Fibroblast of gingiva (primary cell): ENCODE measurements at regions not wholly inside any gene's neighbourhood (a gene's known extent, or its start where the extent isn't known, plus 50 kb on each side); places are given as distances from the start of the nearest gene placed in this dataset.
"Not testable (repeated sequence)": the region's sequence is repeated elsewhere in the genome, so short reads cannot be mapped to it uniquely, and the experiment has no call there.

Experiments
- DNase-seq: peaks from one replicate; pipeline ENCODE4 v3.0.0-alpha.2; 2011; ENCODE audit warnings: low read depth

DNA sequence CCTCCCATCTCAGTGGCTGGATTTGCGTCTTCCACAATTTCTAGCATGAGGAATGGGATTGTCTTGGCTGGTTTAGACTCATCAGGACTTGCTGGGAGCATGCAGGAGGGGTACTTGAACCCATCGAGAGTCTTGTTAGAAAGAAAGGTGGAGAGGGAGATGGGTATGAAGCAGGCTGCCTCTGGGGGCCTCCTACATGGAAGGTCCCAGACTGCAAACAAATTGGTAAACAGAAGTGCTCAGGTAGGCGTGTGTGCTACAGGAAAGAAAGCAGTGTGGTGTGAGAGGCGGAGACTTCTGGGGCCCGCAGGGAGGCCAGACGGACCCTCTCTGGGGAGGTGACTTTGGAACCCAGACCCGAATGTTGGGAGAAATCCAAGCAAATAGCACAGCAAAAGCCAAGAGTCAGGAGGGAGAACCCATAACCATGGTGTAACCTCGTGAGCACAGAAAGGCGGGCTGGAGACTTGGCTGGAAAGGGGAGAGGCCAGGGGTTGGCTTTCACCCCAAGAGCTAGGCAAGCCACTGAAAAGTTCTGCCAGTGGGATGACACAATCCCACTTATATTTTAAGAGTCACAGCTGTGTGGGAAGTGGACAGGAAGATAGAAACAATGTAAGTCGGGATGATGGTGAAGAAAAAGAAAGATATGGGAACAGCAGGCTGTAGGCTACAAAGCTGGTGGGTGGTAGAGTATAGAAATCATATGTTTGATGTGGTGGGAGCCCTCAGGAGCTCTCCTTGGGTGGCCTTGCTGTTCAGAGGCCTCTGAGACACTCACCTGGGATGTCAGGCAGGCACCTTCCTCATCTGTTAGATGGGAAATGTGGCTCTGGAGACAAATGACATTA, 130.1 kb upstream of the PRR20G start:
- no peak for DNase-seq

DNA sequence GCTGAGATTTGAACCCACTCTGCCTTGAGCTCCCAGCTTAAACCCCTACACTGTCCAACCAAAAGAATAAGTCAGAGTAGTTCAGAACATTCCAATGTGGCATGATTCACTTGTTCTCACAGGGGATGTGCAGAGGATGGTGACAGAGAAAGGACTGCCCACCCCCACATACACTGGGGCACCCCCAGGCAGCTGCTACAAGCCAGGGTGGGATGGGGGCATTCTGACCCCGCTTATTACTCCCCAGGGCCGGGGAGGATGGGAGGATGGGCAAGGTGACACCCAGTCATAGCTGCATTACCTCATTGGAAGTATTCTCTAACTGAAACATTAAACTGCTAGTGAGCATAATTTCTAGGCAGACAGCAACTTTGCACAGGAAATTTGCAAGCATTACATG, 126.0 kb upstream of the PRR20G start:
- DNase-seq = no peak

DNA sequence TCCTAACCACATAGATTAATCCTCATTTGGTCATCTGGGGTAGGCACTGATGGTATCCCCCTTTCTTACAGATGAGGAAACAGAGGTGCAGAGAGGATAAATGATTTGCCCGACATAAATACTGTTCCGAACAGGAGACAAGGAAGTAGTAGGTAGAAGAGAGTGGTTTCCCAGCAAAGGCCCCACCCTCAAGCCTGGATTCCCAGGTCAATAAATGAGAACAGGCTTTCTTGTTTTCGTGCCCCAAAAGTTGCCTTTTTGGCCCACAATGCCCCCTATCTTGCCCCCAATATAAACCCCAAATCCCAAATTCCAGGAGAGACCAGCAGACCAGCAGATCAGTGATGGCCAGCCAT, 125.5 kb upstream of the PRR20G start:
- no peak for DNase-seq

DNA sequence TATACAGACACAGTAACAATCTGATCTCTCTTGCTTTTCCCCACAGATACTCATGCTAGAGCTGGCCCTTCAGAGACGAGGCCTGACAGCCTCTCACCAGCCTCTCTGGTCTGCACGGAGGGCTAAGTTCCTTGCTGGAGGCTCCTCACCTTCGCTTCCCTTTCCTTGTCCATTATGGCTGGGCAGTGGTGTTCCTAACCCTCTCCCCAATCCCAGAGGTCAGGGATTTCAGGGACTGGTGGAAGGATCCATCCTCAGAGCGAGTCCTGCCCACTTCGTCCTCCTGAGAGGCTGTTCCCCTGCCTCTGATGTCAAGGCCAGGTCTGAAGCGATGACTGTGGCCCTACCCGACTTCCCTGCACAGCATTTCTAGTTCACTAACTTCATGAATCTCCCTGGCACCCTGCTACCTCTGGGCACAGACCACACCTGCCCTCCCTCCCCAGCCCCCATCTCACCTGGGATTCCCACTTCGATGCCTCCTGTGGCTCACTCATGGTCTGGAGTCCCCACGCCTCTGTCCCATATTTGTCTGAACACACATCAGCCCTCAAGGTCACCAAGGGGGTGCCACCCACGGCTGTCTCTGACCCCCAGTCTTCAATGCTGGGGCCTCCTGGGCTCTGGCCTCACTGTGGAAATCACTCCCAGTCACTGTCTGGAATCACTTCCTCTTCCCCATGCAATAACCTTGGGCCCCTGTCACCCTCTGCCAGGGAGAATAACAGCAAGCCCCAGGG, 124.9 kb upstream of the PRR20G start:
- DNase-seq = no peak

DNA sequence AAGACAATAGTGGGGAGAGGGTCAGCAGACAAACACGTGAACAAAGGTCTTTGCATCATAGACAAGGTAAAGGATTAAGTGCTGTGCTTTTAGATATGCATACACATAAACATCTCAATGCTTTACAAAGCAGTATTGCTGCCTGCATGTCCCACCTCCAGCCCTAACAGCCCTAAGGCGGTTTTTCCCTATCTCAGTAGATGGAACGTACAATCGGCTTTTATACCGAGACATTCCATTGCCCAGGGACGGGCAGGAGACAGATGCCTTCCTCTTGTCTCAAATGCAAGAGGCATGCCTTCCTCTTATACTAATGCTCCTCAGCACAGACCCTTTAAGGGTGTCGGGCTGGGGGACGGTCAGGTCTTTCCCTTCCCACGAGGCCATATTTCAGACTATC, 124.0 kb upstream of the PRR20G start:
- not testable (repeated sequence) for DNase-seq

DNA sequence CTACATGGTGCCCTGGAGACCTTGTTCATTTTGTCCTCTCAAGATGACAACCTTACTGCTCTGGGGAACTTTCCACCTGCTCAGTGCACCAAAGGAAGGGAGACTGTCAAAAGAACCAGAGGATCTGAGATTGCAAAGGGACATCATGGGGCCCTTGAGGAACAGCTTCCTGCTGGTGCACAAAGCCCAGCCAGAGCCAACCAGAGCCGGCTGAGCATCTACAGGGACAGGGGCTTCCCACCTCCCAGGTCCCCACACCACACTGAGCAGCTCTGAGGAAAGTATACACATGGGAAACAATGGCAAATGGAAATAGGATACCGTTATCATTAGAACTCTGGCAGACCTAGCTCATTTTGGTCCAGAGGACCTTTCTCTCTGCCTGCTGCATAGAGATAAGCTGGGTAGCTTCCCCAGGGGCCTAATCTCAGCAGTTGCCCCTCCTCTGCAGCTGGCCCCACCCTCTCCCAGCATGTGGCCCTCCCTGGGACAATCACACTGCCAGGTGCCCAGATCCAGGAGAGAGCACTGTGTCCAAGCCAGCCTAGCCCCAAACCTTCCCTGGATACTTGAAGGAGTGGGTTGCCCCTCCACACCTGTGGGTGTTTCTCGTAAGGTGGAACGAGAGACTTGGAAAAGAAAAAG, 123.4 kb upstream of the PRR20G start:
- no peak for DNase-seq

DNA sequence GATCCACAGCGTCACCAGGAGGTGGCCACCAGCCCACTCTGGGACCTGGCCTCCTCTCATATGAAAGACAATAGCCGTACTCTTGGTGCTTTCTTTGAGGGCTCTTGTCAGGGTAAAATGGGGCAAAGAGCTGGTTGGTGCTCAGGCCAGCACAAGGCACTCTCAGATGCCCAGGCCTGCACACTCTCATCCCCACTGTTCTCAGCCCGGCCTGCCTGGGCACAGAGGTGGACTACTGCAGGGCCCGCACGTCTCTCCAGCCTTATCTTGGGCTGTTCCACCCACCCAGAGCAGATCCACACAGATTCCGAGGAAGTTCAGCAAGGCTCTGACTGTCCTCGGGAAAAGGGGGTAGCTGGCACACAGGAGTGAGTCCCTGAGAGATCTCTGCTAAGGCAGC, 122.8 kb upstream of the PRR20G start:
- no peak for DNase-seq

DNA sequence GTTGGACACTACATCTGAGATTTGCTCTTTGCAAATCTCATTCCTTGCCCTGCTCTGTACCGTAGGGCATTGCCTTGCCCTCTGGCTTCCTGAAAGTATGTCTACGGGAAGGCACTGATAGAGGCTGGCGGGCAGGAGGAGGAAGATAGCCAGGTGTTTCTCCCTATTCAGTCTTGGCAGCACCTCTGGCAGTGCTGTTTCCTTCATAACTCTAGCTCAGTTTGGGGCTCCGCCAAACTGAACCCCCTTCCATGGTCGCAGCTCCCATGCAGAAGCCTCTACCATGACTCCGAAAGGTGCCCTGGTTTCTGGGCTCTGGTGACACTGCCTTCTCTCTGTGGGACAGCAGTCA, 122.3 kb upstream of the PRR20G start:
- DNase-seq = no peak

DNA sequence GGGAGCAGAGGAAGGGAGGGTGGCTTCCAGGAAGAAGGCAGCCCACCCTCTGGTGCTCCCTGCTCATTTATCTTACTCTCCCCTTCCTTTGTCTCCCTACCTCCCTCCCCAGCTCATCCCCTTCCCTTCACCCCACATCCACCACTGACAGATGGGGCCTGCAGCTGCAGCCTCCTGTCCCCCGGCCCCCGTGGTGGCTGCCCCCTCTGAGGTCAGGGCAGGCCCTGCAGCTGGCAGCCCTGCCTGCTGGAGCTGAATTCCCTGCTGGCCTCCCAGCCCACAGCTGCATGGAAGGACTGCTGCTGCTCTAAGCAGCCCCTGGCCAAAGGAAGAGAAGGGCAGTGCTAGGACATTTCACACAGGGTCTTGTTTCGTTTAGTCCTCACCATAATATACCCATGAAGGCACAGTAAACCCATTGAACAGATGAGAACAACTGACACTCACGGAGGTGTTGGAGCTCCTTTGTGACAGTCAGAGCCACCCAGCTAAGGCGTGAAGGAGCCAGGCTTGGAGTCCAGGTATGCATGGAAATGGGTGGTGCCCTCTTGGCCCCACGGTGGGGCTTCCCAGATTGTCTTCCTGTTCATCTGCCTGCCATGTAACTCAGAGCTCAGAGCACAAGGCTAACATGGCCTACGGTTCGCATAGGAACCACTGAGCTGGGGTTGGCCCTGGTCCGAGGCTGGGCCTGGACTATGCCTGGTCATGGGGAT, 121.7 kb upstream of the PRR20G start:
- no peak for DNase-seq

DNA sequence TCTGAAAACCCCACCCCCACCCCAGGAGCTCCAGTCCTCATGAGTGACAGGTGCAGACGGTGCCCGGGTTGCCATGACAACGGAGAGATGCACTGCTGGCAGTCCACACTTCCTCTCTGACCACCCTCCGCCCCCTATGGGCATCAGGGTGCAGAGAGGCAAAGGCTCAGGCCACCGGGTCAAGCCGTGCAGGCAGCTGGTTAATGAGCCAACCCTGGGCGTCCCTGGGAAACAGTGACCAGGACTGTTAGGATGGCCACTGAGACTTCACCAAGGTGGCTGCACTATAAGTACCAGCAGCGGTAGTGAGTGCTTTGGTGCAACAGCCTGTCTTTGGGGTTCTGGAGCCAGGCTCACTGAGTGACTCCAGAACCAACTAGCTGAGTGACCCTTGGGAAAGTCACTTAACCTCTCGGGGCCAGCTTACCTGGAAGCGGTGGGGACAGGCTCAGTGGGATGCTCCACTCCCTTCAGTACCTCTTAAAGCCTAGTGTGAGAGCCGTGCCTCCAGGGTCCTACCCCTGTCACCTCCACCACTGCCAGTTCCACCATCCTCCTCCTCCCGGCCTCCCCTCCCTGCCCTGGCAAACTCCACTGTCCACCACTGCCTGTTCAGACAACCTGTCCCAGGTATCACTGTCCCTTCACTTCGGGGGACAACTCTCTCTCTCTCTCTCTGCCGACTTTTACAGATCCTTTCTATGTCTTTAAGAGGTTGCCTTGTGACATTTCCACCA, 121.0 kb upstream of the PRR20G start:
- DNase-seq = no peak

DNA sequence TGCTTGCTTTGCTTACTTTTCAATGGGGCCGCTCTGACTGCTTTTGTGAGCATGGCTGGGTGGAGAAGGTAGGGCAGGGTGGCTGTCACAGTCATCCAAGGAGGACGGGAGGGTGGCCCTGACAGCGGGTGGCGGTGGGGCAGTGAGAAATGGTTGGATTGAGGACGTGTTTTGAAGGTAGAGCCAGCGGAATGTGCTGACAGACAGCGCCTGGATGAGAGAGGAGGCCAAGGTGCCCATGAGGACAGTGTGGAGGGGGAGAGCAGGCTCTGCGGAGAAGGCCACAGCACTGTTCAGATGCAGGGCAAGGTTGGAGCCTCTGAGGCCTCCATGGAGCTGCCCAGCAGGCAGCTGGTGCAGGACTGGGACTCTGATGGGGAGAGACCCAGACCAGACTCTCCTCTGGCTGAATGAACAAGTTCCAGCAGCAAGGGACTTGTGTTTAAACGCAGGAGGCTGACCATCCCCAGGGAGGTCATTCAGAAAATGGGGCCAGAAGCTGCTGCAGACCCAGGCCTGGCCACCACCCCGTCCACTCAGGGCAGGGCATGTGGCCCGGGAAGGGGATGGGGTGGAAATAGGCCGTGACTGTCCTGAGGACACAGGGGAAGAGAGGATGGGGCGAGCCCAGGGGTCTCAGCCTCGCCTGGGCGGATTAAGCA, 120.3 kb upstream of the PRR20G start:
- DNase-seq = no peak

DNA sequence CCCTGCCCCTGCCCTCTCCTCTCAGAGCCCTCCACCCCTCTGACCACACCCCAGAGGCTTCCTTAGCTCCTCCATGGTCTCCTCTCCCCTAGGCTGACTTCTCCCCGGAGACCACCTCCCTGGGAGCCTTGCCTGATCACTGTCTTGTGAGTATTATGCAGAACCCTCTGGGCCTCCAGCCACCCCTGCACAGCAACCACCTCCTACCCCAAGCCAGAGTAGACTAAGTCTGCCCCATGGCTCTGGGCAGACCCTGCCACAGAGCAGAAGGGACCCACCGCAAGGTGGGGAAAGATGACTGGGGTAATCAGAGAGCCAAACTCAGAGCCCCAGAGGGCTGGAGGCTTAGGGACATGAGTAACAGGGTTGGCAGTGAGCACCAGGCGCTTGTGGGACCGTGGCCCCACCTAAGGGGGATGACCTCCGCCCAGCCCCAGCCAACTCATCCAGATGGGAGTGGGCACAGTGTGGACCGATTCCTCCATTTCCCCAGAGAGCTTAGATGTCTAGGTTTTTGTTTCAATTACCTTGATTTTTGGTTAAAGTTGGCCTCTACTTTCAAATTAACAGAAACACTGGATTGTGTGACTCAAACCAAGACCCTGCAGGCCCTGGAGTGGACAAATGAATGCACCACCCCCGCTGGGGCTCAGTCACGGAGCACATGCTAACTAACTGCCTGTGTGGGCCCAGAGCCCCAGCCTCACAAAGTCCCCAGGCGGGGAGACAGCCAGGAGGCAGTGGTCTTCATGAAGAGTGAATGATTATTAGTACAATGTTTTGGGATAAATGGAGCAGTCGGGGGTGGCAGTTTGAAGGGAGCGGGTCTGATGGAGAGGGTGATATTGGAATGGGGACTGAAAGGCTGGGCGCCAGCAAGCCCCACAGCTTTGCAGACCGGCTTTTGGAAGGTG, 119.4 kb upstream of the PRR20G start:
- no peak for DNase-seq

DNA sequence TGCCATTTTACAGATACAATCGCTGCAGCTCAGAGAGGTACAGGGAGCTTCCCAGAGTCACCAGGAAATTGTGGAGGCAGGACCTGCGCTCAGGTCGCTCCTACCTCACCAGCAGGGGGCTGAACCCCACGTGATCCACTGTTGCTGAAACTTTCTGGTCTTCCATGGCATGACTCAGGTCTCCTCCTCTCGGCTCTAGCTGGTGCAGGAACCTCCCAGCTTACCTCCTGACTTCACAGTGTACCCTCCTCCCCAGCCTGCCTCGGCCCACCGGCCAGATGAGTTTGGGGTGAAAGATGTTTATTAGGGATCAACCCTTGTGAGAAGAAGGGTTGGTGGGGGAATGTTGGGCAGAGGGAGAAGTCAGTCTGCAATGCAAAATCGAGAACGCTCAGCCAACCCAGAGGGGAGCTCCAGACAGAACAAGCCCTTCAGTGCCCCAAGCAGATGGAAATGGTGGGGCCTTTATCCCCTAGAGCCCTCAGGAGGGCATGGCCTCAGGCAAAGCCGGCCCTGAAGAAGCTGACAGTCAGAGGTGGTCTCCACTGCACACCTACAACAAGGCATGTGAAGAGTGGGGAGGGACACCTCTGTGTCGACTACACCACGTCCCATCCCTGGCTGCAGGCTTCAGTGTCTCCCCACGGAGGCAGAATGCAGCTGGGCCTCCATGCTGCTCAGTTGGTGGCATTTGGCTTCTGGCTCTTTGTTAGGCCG, 118.6 kb upstream of the PRR20G start:
- DNase-seq = no peak

DNA sequence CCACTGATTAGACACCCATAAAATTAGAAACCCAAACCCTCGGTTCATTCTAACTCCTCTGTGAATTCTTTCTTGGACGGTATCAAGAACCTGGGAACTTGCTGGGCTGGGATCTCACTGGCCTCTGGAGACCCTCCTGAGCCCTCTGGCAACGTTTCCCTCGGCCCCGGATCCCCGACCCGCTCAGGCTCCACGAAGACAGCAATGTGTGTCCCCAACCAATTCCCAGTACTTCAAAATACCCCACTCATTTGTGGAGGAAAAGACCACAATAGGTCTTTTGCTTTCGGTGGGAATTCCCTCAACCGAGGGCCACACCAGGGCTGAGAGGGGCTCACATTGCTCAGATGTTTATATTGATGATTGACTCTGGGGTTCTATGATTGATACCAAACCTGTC, 117.9 kb upstream of the PRR20G start:
- DNase-seq = no peak

DNA sequence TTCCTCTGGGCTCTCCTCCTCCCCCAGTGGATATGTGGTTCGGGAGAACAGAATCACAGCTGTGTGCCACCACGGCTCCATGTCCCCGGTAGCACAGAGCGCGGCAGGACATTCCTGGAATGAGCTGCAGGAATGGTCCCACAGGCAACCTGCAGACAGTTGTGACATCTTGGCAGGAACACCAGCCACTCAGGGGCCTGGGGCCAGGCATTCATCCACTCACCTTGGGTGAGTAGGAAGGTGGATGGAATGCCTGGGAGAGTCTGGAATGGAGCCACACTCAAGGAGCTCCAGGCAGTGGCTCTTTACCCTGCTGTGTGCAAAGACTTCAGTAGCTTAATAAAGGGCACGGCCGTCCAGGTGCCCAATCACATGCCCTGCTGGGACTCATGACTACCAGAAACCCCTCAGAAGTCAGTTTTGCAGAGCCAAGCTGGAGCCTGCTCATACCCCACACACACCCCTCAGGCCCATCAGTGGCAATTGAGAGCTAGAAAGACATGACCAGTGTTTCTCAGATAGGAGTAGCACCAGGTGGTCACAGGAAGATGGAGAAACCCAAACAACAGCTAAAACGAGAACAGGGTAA, 117.3 kb upstream of the PRR20G start:
- DNase-seq = no peak

DNA sequence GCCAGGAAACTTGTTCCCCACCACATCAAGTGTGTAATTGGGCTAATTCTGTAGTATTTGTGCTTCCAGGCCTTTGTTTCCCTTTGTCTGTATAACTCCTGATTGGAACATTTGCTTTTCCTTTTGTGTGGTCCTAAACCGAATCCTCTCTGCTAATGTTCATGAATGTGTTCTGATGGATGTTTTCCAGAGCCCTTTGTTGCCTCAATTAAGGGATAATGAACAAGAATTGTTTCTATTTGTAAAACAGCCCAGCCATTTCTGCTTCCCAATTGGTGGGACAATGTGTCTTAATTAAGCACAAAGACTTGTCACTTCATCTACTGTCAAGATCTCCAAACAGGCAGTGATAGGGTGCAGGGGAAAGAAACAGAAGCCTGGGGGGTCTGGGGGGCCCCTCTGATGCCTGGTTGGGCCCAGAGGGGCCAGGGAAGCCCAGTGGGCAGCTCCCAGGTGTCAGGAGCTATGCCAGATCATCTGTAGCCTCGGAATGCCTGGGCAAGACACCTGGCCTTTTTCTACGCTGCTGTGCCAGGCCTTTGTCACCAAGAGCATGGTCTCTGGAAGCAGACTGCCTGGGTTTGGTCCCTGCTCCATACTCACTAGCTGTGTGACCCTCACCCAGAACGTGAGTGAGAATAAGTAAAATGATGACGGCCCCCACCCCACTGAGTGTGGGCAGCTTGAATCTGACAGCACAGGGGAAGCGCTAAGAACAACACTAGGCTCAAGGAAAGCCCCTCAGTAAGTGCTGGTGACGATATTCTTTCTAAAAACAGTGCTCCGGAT, 116.6 kb upstream of the PRR20G start:
- DNase-seq = no peak

DNA sequence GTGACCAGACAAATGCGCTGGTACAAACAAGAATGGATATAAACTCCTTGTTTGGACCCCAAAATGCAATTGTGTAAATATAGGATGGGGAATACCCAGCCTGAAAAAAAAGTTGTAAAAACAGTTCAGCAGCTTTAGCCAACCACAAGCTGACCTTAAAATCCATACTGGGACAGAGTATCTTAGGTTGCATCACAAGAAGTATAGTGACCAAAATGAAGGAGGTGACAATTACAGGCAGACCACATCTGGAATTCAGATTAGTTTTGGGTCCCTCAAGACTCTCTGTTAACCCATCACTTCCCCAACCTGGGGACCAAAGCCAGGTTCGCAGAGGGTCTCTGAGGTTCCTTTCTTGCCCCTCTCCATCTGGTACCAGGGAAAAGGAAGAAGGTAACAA, 115.9 kb upstream of the PRR20G start:
- no peak for DNase-seq

DNA sequence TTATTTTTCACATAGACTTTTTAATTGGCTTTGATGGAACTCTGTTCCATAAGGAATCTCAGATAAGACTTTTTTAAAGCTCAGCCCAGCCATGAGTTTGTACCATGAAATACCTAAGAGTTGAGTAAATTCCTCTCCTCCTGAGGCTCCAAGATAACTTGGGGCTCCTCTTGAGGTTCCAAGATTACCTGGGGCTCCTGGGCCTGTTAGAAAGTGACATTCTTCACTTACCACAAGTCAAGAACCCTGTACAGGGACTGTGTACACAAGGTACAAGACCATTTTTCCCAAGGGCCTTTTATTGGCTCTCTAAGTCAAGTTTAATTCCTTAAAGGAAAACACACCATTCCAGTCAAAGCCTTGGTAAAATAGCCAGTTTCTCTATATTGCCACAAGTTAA, 111.3 kb upstream of the PRR20G start:
- no peak for DNase-seq
